ENCODE measurements at regions not wholly inside any gene's neighbourhood (a gene's known extent, or its start where the extent isn't known, plus 50 kb on each side); places are given as distances from the start of the nearest gene placed in this dataset.

GRCh38 chr20:12594410-12595088, 414.2 kb upstream of the SPTLC3 start:
- no peaks in the 10 kb centered on the region for H3K9me3 Mint-ChIP-seq (ENCODE audit: unreplicated experiment)
- H3K4me1 Mint-ChIP-seq (ENCODE audit: low read depth, unreplicated experiment), result peaks cover 5% of the 10 kb centered on the region
- H3K4me3 ChIP-seq (ENCODE audit: insufficient read depth, low read depth, low read length), result no peak overlapping the region
- H3K9ac ChIP-seq (ENCODE audit: low read length), result no peak overlapping the region
- no peak overlapping the region for H3K27ac Mint-ChIP-seq (ENCODE audit: unreplicated experiment)
- no peak for DNase-seq (ENCODE audit: low read depth)
- no peaks in the 10 kb centered on the region for H3K4me1 ChIP-seq (ENCODE audit: insufficient read depth, low read length)
- no peak for FAIRE-seq
- TF ChIP-seq CTCF (IDR thresholded peaks at IDR 0.05; ENCODE audit: insufficient read depth, low read depth, low read length) (no peak), EZH2 (IDR thresholded peaks at IDR 0.05; ENCODE audit: insufficient read depth, low read length) (no peak)
- H3K36me3 Mint-ChIP-seq (ENCODE audit: low read depth, unreplicated experiment), result no peaks in the 10 kb centered on the region
- no peaks in the 10 kb centered on the region for H3K79me2 ChIP-seq (ENCODE audit: insufficient read depth, low read length)
- no peaks in the 10 kb centered on the region for H3K27me3 ChIP-seq (ENCODE audit: insufficient read depth, low read length)
- no peaks in the 10 kb centered on the region for H3K36me3 ChIP-seq (ENCODE audit: insufficient read depth, low read length)
- H3K27ac ChIP-seq (ENCODE audit: low read depth, low read length), result no peak overlapping the region
- no peaks in the 10 kb centered on the region for H3K9me3 ChIP-seq (ENCODE audit: insufficient read depth, low read depth, low read length)
- H4K20me1 ChIP-seq (ENCODE audit: insufficient read depth, low read length), result no peaks in the 10 kb centered on the region
- H2AFZ ChIP-seq (ENCODE audit: low read depth, low read length), result no peak overlapping the region
- H3K27me3 Mint-ChIP-seq (ENCODE audit: low read depth, unreplicated experiment), result no peaks in the 10 kb centered on the region
- H3K4me2 ChIP-seq (ENCODE audit: low read length), result no peak overlapping the region
- H3K4me3 Mint-ChIP-seq (ENCODE audit: unreplicated experiment), result no peak overlapping the region

- no peaks in the 10 kb centered on the region for H3K27me3 ChIP-seq (ENCODE audit: insufficient read depth, low read length)
- Mint-ChIP-seq H3K27ac (ENCODE audit: unreplicated experiment) (no peak overlapping the region), H3K4me1 (ENCODE audit: low read depth, unreplicated experiment) (peaks cover 5% of the 10 kb centered on the region), H3K36me3 (ENCODE audit: low read depth, unreplicated experiment) (no peaks in the 10 kb centered on the region), H3K27me3 (ENCODE audit: low read depth, unreplicated experiment) (no peaks in the 10 kb centered on the region), H3K4me3 (ENCODE audit: unreplicated experiment) (no peak overlapping the region), H3K9me3 (ENCODE audit: unreplicated experiment) (no peaks in the 10 kb centered on the region)
- H3K79me2 ChIP-seq (ENCODE audit: insufficient read depth, low read length), result no peaks in the 10 kb centered on the region
- H3K9me3 ChIP-seq (ENCODE audit: insufficient read depth, low read depth, low read length), result no peaks in the 10 kb centered on the region
- TF ChIP-seq EZH2 (IDR thresholded peaks at IDR 0.05; ENCODE audit: insufficient read depth, low read length) (no peak), CTCF (IDR thresholded peaks at IDR 0.05; ENCODE audit: insufficient read depth, low read depth, low read length) (no peak)
- no peak for FAIRE-seq
- no peaks in the 10 kb centered on the region for H3K4me1 ChIP-seq (ENCODE audit: insufficient read depth, low read length)
- H2AFZ ChIP-seq (ENCODE audit: low read depth, low read length), result no peak overlapping the region
- H3K4me2 ChIP-seq (ENCODE audit: low read length), result no peak overlapping the region
- no peak for DNase-seq (ENCODE audit: low read depth)
- no peaks in the 10 kb centered on the region for H3K36me3 ChIP-seq (ENCODE audit: insufficient read depth, low read length)
- no peak overlapping the region for H3K9ac ChIP-seq (ENCODE audit: low read length)
- no peaks in the 10 kb centered on the region for H4K20me1 ChIP-seq (ENCODE audit: insufficient read depth, low read length)
- no peak overlapping the region for H3K27ac ChIP-seq (ENCODE audit: low read depth, low read length)
- H3K4me3 ChIP-seq (ENCODE audit: insufficient read depth, low read depth, low read length), result no peak overlapping the region
These were observed 412.9 kb upstream of the SPTLC3 start for GRCh38 chr20:12595841-12596240.

GRCh38 chr20:12596863-12597262, 411.9 kb upstream of the SPTLC3 start:
- Histone ChIP-seq H3K4me3 (ENCODE audit: insufficient read depth, low read depth, low read length) (no peak overlapping the region), H3K79me2 (ENCODE audit: insufficient read depth, low read length) (no peaks in the 10 kb centered on the region), H3K4me1 (ENCODE audit: insufficient read depth, low read length) (no peaks in the 10 kb centered on the region), H3K36me3 (ENCODE audit: insufficient read depth, low read length) (no peaks in the 10 kb centered on the region), H3K9ac (ENCODE audit: low read length) (no peak overlapping the region), H3K4me2 (ENCODE audit: low read length) (no peak overlapping the region), H2AFZ (ENCODE audit: low read depth, low read length) (no peak overlapping the region), H3K27me3 (ENCODE audit: insufficient read depth, low read length) (no peaks in the 10 kb centered on the region), H3K9me3 (ENCODE audit: insufficient read depth, low read depth, low read length) (no peaks in the 10 kb centered on the region), H4K20me1 (ENCODE audit: insufficient read depth, low read length) (no peaks in the 10 kb centered on the region), H3K27ac (ENCODE audit: low read depth, low read length) (no peak overlapping the region)
- FAIRE-seq, result no peak
- H3K36me3 Mint-ChIP-seq (ENCODE audit: low read depth, unreplicated experiment), result no peaks in the 10 kb centered on the region
- no peak for DNase-seq (ENCODE audit: low read depth)
- no peak for TF ChIP-seq EZH2 (IDR thresholded peaks at IDR 0.05; ENCODE audit: insufficient read depth, low read length)
- no peak for TF ChIP-seq CTCF (IDR thresholded peaks at IDR 0.05; ENCODE audit: insufficient read depth, low read depth, low read length)
- H3K4me1 Mint-ChIP-seq (ENCODE audit: low read depth, unreplicated experiment), result peaks cover 2% of the 10 kb centered on the region
- H3K9me3 Mint-ChIP-seq (ENCODE audit: unreplicated experiment), result no peaks in the 10 kb centered on the region
- no peak overlapping the region for H3K27ac Mint-ChIP-seq (ENCODE audit: unreplicated experiment)
- H3K4me3 Mint-ChIP-seq (ENCODE audit: unreplicated experiment), result no peak overlapping the region
- H3K27me3 Mint-ChIP-seq (ENCODE audit: low read depth, unreplicated experiment), result no peaks in the 10 kb centered on the region
